HCT116 (cell line): ENCODE measurements at regions not wholly inside any gene's neighbourhood (a gene's known extent, or its start where the extent isn't known, plus 50 kb on each side); places are given as distances from the start of the nearest gene placed in this dataset.

Experiments
- ATAC-seq: fragments of 200-7000 bp; cut with Tn5 transposase; 2 replicates; pipeline ENCODE4 v1.9.1; 2020; ENCODE audit warnings: mild to moderate bottlenecking, moderate library complexity
- BruUV-seq: library from RNA; stranded (reverse); fragments of 400-500 nt; replicated peaks from 2 replicates; lab custom pipeline; 2021; lab: Mats Ljungman, UMichigan
- CTCF ChIA-PET: fragments of 300-600 bp; sonication (Branson Sonifier 250); formaldehyde crosslinking; loops from one replicate; lab custom pipeline; 2021; ENCODE audit warnings: antibody characterized with exemption; lab: Charles Lee
- POLR2A ChIA-PET: fragments of 300-600, 350-600 bp; sonication (Branson Sonifier 250); formaldehyde crosslinking; loops from one replicate; lab custom pipeline; 2021; ENCODE audit warnings: antibody characterized with exemption; lab: Charles Lee
- RAD21 ChIA-PET, 2 experiments: fragments of 300-600 bp; sonication (Branson Sonifier 250); formaldehyde crosslinking; loops; one replicate each; lab custom pipeline; 2023; ENCODE audit warnings: low total read pairs in 2 of 2; ENCODE audit not compliant: uncharacterized antibody in 2 of 2, unreplicated experiment in 2 of 2, low non-redundant PET in 1 of 2; lab: Charles Lee
- DNase-seq: peaks from one replicate; pipeline ENCODE4 v3.0.0-alpha.2; 2010; ENCODE audit warnings: low read depth, low spot score
- H2AFZ ChIP-seq: fragments of 200-600 bp; shearing (Covaris generic), sonication (generic); 2 replicates; pipeline ENCODE4 v1.6.1; 2017; ENCODE audit warnings: low read depth, mixed run types, mixed read lengths, antibody characterized with exemption, low read length; ENCODE audit not compliant: poor library complexity, severe bottlenecking
- H3K27ac ChIP-seq: 2 replicates; pipeline ENCODE4 v1.5.1; 2012; ENCODE audit warnings: low read depth, low read length
- H3K27me3 ChIP-seq: fragments of 200-600 bp; sonication (generic); 2 replicates; pipeline ENCODE4 v1.6.1; 2016; ENCODE audit warnings: mixed run types, low read length, mixed read lengths; ENCODE audit not compliant: insufficient read depth
- H3K36me3 ChIP-seq, 2 experiments: fragments of 200-500 bp in 1 of 2; fragments of 200-600 bp in 1 of 2; sonication (Bioruptor generic) in 1 of 2; sonication (generic) in 1 of 2; 2 replicates each; pipeline versions ENCODE4 v1.5.1 to v1.6.1; 2014 to 2016; ENCODE audit warnings: low read length in 2 of 2, inconsistent platforms in 1 of 2, mixed read lengths in 1 of 2, mixed run types in 1 of 2; ENCODE audit not compliant: insufficient read depth in 2 of 2, control insufficient read depth in 1 of 2
- H3K4me1 ChIP-seq, 2 experiments: fragments of 200-600 bp in 1 of 2; sonication (generic) in 1 of 2; 2 replicates each; pipeline versions ENCODE4 v1.5.1 to v1.6.1; 2012 to 2017; ENCODE audit warnings: low read length in 2 of 2, inconsistent platforms in 1 of 2, mild to moderate bottlenecking in 1 of 2, mixed read lengths in 1 of 2, mixed run types in 1 of 2, moderate library complexity in 1 of 2; ENCODE audit not compliant: insufficient read depth in 2 of 2, control insufficient read depth in 1 of 2
- H3K4me2 ChIP-seq: fragments of 200-600 bp; sonication (generic); 2 replicates; pipeline ENCODE4 v1.6.1; 2017; ENCODE audit warnings: mixed run types, low read length, mixed read lengths
- H3K4me3 ChIP-seq, 2 experiments: fragments of 200-600 bp in 1 of 2; sonication (generic) in 1 of 2; replicated peaks in 1 of 2; 2 replicates each; pipeline ENCODE4 v1.5.1; 2011 to 2016; ENCODE audit warnings: low read length in 2 of 2, control low read depth in 1 of 2, low read depth in 1 of 2, mild to moderate bottlenecking in 1 of 2, mixed read lengths in 1 of 2, mixed run types in 1 of 2
- H3K79me2 ChIP-seq: fragments of 200-600 bp; sonication (generic); 2 replicates; pipeline ENCODE4 v1.6.1; 2017; ENCODE audit warnings: mild to moderate bottlenecking, mixed run types, low read length, moderate library complexity, mixed read lengths; ENCODE audit not compliant: insufficient read depth
- H3K9ac ChIP-seq: fragments of 200-600 bp; sonication (generic); 2 replicates; pipeline ENCODE4 v1.6.1; 2016; ENCODE audit warnings: low read length, mixed read lengths
- H3K9me2 ChIP-seq: fragments of 200-600 bp; sonication (generic), shearing (Covaris generic); 2 replicates; pipeline ENCODE4 v1.6.1; 2017; ENCODE audit warnings: mixed run types, mild to moderate bottlenecking, moderate library complexity; ENCODE audit not compliant: insufficient read depth
- H3K9me3 ChIP-seq, 2 experiments: fragments of 200-500 bp in 1 of 2; fragments of 200-600 bp in 1 of 2; sonication (Bioruptor generic) in 1 of 2; sonication (generic) in 1 of 2; 2 replicates each; pipeline ENCODE4 v1.6.1; 2014 to 2017; ENCODE audit warnings: low read length in 2 of 2, mixed read lengths in 2 of 2, inconsistent platforms in 1 of 2, low read depth in 1 of 2, mild to moderate bottlenecking in 1 of 2, mixed run types in 1 of 2, moderate library complexity in 1 of 2; ENCODE audit not compliant: control insufficient read depth in 1 of 2, insufficient read depth in 1 of 2
- H4K20me1 ChIP-seq: fragments of 200-600 bp; sonication (generic), shearing (Covaris generic); 2 replicates; pipeline ENCODE4 v1.6.1; 2017; ENCODE audit warnings: mixed run types, mild to moderate bottlenecking, moderate library complexity; ENCODE audit not compliant: insufficient read depth
- ATF3 ChIP-seq: IDR thresholded peaks from 2 replicates; pipeline ENCODE4 v1.6.1; 2012
- CBX3 ChIP-seq: IDR thresholded peaks from 2 replicates; pipeline ENCODE4 v1.6.1; 2012; ENCODE audit warnings: low read depth
- CTCF ChIP-seq, 3 experiments: fragments of 200-600 bp in 1 of 3; sonication (generic) in 1 of 3; IDR thresholded peaks in 2 of 3; conservative IDR thresholded peaks in 1 of 3; 2 replicates each; pipeline ENCODE4 v1.5.1; 2012 to 2017; ENCODE audit warnings: low read depth in 2 of 3, low read length in 2 of 3, antibody characterized with exemption in 1 of 3, borderline replicate concordance in 1 of 3, control low read depth in 1 of 3, mild to moderate bottlenecking in 1 of 3, mixed read lengths in 1 of 3, mixed run types in 1 of 3, moderate library complexity in 1 of 3; ENCODE audit not compliant: insufficient read depth in 1 of 3
- ELF1 ChIP-seq: IDR thresholded peaks from 2 replicates; pipeline ENCODE4 v1.6.1; 2012; ENCODE audit warnings: low read depth, borderline replicate concordance
- EZH2 ChIP-seq: fragments of 200-600 bp; sonication (generic); IDR thresholded peaks from 2 replicates; pipeline ENCODE4 v1.6.1; 2017; ENCODE audit warnings: antibody characterized with exemption, mixed run types
- EZH2phosphoT487 ChIP-seq: fragments of 200-600 bp; IDR thresholded peaks from 2 replicates; pipeline ENCODE4 v1.6.1; 2018; ENCODE audit warnings: antibody characterized with exemption, borderline replicate concordance
- FOSL1 ChIP-seq: IDR thresholded peaks from 2 replicates; pipeline ENCODE4 v1.6.1; 2012; ENCODE audit warnings: low read depth
- JUND ChIP-seq: IDR thresholded peaks from 2 replicates; pipeline ENCODE4 v1.6.1; 2012
- MAX ChIP-seq: IDR thresholded peaks from 2 replicates; pipeline ENCODE4 v1.6.1; 2012
- POLR2A ChIP-seq: IDR thresholded peaks from 2 replicates; pipeline ENCODE4 v1.7.0; 2011; ENCODE audit warnings: borderline replicate concordance; ENCODE audit not compliant: insufficient read depth, insufficient read length; ENCODE audit errors: extremely low read depth
- POLR2AphosphoS5 ChIP-seq: IDR thresholded peaks from 2 replicates; pipeline ENCODE4 v1.6.1; 2011; ENCODE audit warnings: mild to moderate bottlenecking, low read depth, low read length, moderate library complexity
- RAD21 ChIP-seq: IDR thresholded peaks from 2 replicates; pipeline ENCODE4 v1.6.1; 2012; ENCODE audit warnings: low read depth, mild to moderate bottlenecking
- SIN3A ChIP-seq: IDR thresholded peaks from 2 replicates; pipeline ENCODE4 v1.6.1; 2012; ENCODE audit warnings: low read depth
- SP1 ChIP-seq: IDR thresholded peaks from 2 replicates; pipeline ENCODE4 v1.6.1; 2012; ENCODE audit warnings: low read depth
- SRF ChIP-seq: IDR thresholded peaks from 2 replicates; pipeline ENCODE4 v1.6.1; 2012; ENCODE audit warnings: low read depth
- YY1 ChIP-seq: IDR thresholded peaks from 2 replicates; pipeline ENCODE4 v1.6.1; 2011; ENCODE audit warnings: low read length, low read depth, moderate library complexity, mild to moderate bottlenecking; ENCODE audit not compliant: insufficient replicate concordance; ENCODE audit errors: extremely low read depth
- ZBTB33 ChIP-seq: IDR thresholded peaks from 2 replicates; pipeline ENCODE4 v1.6.1; 2011; ENCODE audit warnings: mild to moderate bottlenecking, low read length, moderate library complexity; ENCODE audit not compliant: insufficient replicate concordance; ENCODE audit errors: extremely low read depth
- ZNF274 ChIP-seq: fragments of 200-500 bp; sonication (Bioruptor generic); IDR thresholded peaks from 2 replicates; pipeline ENCODE4 v1.6.1; 2014; ENCODE audit warnings: mild to moderate bottlenecking, low read depth, low read length, inconsistent platforms
- intact Hi-C: fragments of 100-400 bp; cut with micrococcal nuclease; formaldehyde crosslinking; loops from 2 replicates; pipeline ENCODE4 v1.10.0; 2022

GRCh38 chr10:131003455-131003854 is 308.1 kb downstream of the TCERG1L start (continued):
- no peak for TF ChIP-seq ZBTB33

- intact Hi-C loops: no loop called here
- Histone ChIP-seq H4K20me1 (no peaks in the 10 kb centered on the region), H3K4me1 (no peaks in the 10 kb centered on the region), H3K9ac (no peak overlapping the region), H3K4me3 (no peak overlapping the region), H3K27ac (no peak overlapping the region), H3K9me3 (no peaks in the 10 kb centered on the region), H3K79me2 (no peaks in the 10 kb centered on the region), H3K27me3 (no peaks in the 10 kb centered on the region), H3K9me2 (no peaks in the 10 kb centered on the region), H3K4me2 (no peak overlapping the region), H3K36me3 (no peaks in the 10 kb centered on the region), H2AFZ (no peak overlapping the region)
- no TSS peak for BruUV-seq
- ChIA-PET POLR2A (no interaction called here), CTCF (no interaction called here), RAD21 (no interaction called here)
- no peak for DNase-seq
- TF ChIP-seq CBX3: no peak
- TF ChIP-seq CTCF (IDR thresholded peaks at IDR 0.05 in 2 of 3, conservative IDR thresholded peaks at IDR 0.05 in 1 of 3; ENCODE audit: borderline replicate concordance in 1 of 3, insufficient read depth in 1 of 3, low read depth in 2 of 3, low read length in 2 of 3): no peak
- no peak for TF ChIP-seq JUND
- no peak for TF ChIP-seq EZH2
- no peak for TF ChIP-seq SRF
- no peak for TF ChIP-seq YY1
- TF ChIP-seq POLR2A: no peak
- no peak for TF ChIP-seq SIN3A
- no peak for TF ChIP-seq MAX
- no peak for TF ChIP-seq POLR2AphosphoS5
- TF ChIP-seq EZH2phosphoT487: no peak
- no peak for TF ChIP-seq FOSL1
- TF ChIP-seq ZBTB33: no peak
- TF ChIP-seq ELF1: no peak
- TF ChIP-seq ATF3: no peak
- TF ChIP-seq ZNF274: no peak
- TF ChIP-seq RAD21: no peak
- TF ChIP-seq SP1: no peak
- ATAC-seq: no peak
Measured at GRCh38 chr10:131004276-131004675, 307.2 kb downstream of the TCERG1L start.
